Activated T-cell treated with anti-CD3 and anti-CD28 coated beads, Interleukin-2, amount 50 U/mL, for 4 hours (primary cell): ENCODE measurements at regions not wholly inside any gene's neighbourhood (a gene's known extent, or its start where the extent isn't known, plus 50 kb on each side); places are given as distances from the start of the nearest gene placed in this dataset.
"Not testable (repeated sequence)": the region's sequence is repeated elsewhere in the genome, so short reads cannot be mapped to it uniquely, and the experiment has no call there.

Source experiments
- ATAC-seq, 2 donors: fragments of 200-7000 bp; cut with Tn5 transposase; one replicate each; pipeline ENCODE4 v1.10.0; 2021
- DNase-seq: peaks from one replicate; pipeline ENCODE4 v3.0.0-alpha.2; 2020
- H3K27me3 Mint-ChIP-seq: one replicate; pipeline ENCODE4 v1.8.0; 2021; ENCODE audit warnings: low read depth, mixed read lengths
- H3K36me3 Mint-ChIP-seq: one replicate; pipeline ENCODE4 v1.8.0; 2022; ENCODE audit warnings: mixed read lengths; ENCODE audit not compliant: insufficient read depth
- H3K4me1 Mint-ChIP-seq: one replicate; pipeline ENCODE4 v1.8.0; 2021; ENCODE audit warnings: low read depth, mixed read lengths
- H3K4me3 Mint-ChIP-seq: one replicate; pipeline ENCODE4 v1.8.0; 2021; ENCODE audit warnings: mild to moderate bottlenecking, moderate library complexity, mixed read lengths
- H3K9me3 Mint-ChIP-seq: one replicate; pipeline ENCODE4 v1.8.0; 2021; ENCODE audit warnings: mixed read lengths

- Mint-ChIP-seq H3K4me1 (no peaks in the 10 kb centered on the region), H3K4me3 (no peak overlapping the region), H3K27me3 (no peaks in the 10 kb centered on the region), H3K9me3 (peaks cover 4% of the 10 kb centered on the region), H3K36me3 (no peaks in the 10 kb centered on the region)
- no peak for DNase-seq
- no peak for ATAC-seq
Measured at GRCh38 chr1:95497566-95497965, 263.6 kb downstream of the RWDD3 start.

GRCh38 chr1:95503278-95504030 lies 269.4 kb downstream of the RWDD3 start:
- ATAC-seq, result no peak
- no peak for DNase-seq
- Mint-ChIP-seq H3K36me3 (no peaks in the 10 kb centered on the region), H3K4me1 (no peaks in the 10 kb centered on the region), H3K4me3 (no peak overlapping the region), H3K9me3 (peaks cover 9% of the 10 kb centered on the region), H3K27me3 (no peaks in the 10 kb centered on the region)

GRCh38 chr1:95504321-95504720 lies 270.3 kb downstream of the RWDD3 start:
- no peaks in the 10 kb centered on the region for H3K36me3 Mint-ChIP-seq
- H3K4me1 Mint-ChIP-seq, result no peaks in the 10 kb centered on the region
- DNase-seq, result no peak
- H3K9me3 Mint-ChIP-seq, result peaks cover 7% of the 10 kb centered on the region
- no peak overlapping the region for H3K4me3 Mint-ChIP-seq
- H3K27me3 Mint-ChIP-seq, result no peaks in the 10 kb centered on the region
- ATAC-seq, result no peak

GRCh38 chr1:95506736-95507414 lies 272.9 kb downstream of the RWDD3 start:
- Mint-ChIP-seq H3K36me3 (no peaks in the 10 kb centered on the region), H3K9me3 (peaks cover 10% of the 10 kb centered on the region), H3K4me1 (no peaks in the 10 kb centered on the region), H3K27me3 (no peaks in the 10 kb centered on the region), H3K4me3 (no peak overlapping the region)
- no peak for DNase-seq
- no peak for ATAC-seq

- Mint-ChIP-seq H3K27me3 (no peaks in the 10 kb centered on the region), H3K4me3 (no peak overlapping the region), H3K4me1 (no peaks in the 10 kb centered on the region), H3K36me3 (no peaks in the 10 kb centered on the region), H3K9me3 (peaks cover 6% of the 10 kb centered on the region)
- DNase-seq (no peak), ATAC-seq (no peak)
Measured at GRCh38 chr1:95509989-95510388, 276.0 kb downstream of the RWDD3 start.

GRCh38 chr1:95512925-95513324 lies 278.9 kb downstream of the RWDD3 start:
- DNase-seq (no peak), ATAC-seq (no peak)
- Mint-ChIP-seq H3K4me1 (no peaks in the 10 kb centered on the region), H3K9me3 (peaks cover 13% of the 10 kb centered on the region), H3K36me3 (no peaks in the 10 kb centered on the region), H3K27me3 (no peaks in the 10 kb centered on the region), H3K4me3 (no peak overlapping the region)

- Mint-ChIP-seq H3K4me1 (no peaks in the 10 kb centered on the region), H3K36me3 (no peaks in the 10 kb centered on the region), H3K9me3 (peaks cover 10% of the 10 kb centered on the region), H3K4me3 (no peak overlapping the region), H3K27me3 (no peaks in the 10 kb centered on the region)
- ATAC-seq (no peak), DNase-seq (no peak)
Measured at GRCh38 chr1:95517506-95517905, 283.5 kb downstream of the RWDD3 start.

GRCh38 chr1:95518310-95518709 lies 284.3 kb downstream of the RWDD3 start:
- Mint-ChIP-seq H3K4me3 (no peak overlapping the region), H3K4me1 (no peaks in the 10 kb centered on the region), H3K36me3 (no peaks in the 10 kb centered on the region), H3K27me3 (no peaks in the 10 kb centered on the region), H3K9me3 (peaks cover 15% of the 10 kb centered on the region)
- ATAC-seq (no peak), DNase-seq (no peak)

GRCh38 chr1:95520390-95520789 lies 286.4 kb downstream of the RWDD3 start:
- no peaks in the 10 kb centered on the region for H3K36me3 Mint-ChIP-seq
- ATAC-seq (no peak), DNase-seq (no peak)
- H3K27me3 Mint-ChIP-seq, result no peaks in the 10 kb centered on the region
- peaks cover 24% of the 10 kb centered on the region for H3K9me3 Mint-ChIP-seq
- H3K4me1 Mint-ChIP-seq, result no peaks in the 10 kb centered on the region
- no peak overlapping the region for H3K4me3 Mint-ChIP-seq

- H3K27me3 Mint-ChIP-seq, result no peaks in the 10 kb centered on the region
- H3K4me3 Mint-ChIP-seq, result no peak overlapping the region
- peaks cover 12% of the 10 kb centered on the region for H3K9me3 Mint-ChIP-seq
- ATAC-seq, result no peak
- H3K4me1 Mint-ChIP-seq, result no peaks in the 10 kb centered on the region
- no peak for DNase-seq
- no peaks in the 10 kb centered on the region for H3K36me3 Mint-ChIP-seq
Measured at GRCh38 chr1:95532335-95532734, 298.3 kb downstream of the RWDD3 start.

- no peaks in the 10 kb centered on the region for H3K4me1 Mint-ChIP-seq
- peaks cover 5% of the 10 kb centered on the region for H3K9me3 Mint-ChIP-seq
- no peak for ATAC-seq
- H3K36me3 Mint-ChIP-seq, result no peaks in the 10 kb centered on the region
- no peak overlapping the region for H3K4me3 Mint-ChIP-seq
- no peaks in the 10 kb centered on the region for H3K27me3 Mint-ChIP-seq
- DNase-seq, result no peak
Measured at GRCh38 chr1:95534985-95535384, 301.0 kb downstream of the RWDD3 start.

- ATAC-seq, result no peak
- H3K4me1 Mint-ChIP-seq, result no peaks in the 10 kb centered on the region
- no peak for DNase-seq
- peaks cover 5% of the 10 kb centered on the region for H3K9me3 Mint-ChIP-seq
- H3K4me3 Mint-ChIP-seq, result no peak overlapping the region
- no peaks in the 10 kb centered on the region for H3K36me3 Mint-ChIP-seq
- no peaks in the 10 kb centered on the region for H3K27me3 Mint-ChIP-seq
Measured at GRCh38 chr1:95535614-95536013, 301.6 kb downstream of the RWDD3 start.

GRCh38 chr1:95536501-95536900 lies 302.5 kb downstream of the RWDD3 start:
- Mint-ChIP-seq H3K4me3 (no peak overlapping the region), H3K36me3 (no peaks in the 10 kb centered on the region), H3K4me1 (no peaks in the 10 kb centered on the region), H3K27me3 (no peaks in the 10 kb centered on the region), H3K9me3 (peaks cover under 1% of the 10 kb centered on the region)
- DNase-seq, result no peak
- ATAC-seq, result no peak

- no peak for ATAC-seq
- Mint-ChIP-seq H3K27me3 (no peaks in the 10 kb centered on the region), H3K4me3 (no peak overlapping the region)
Measured at GRCh38 chr1:95537176-95537575, 303.2 kb downstream of the RWDD3 start.

GRCh38 chr1:95538242-95538641 lies 304.2 kb downstream of the RWDD3 start:
- H3K4me3 Mint-ChIP-seq, ATAC-seq, H3K27me3 Mint-ChIP-seq, H3K9me3 Mint-ChIP-seq, H3K36me3 Mint-ChIP-seq, DNase-seq, H3K4me1 Mint-ChIP-seq: not testable (repeated sequence)

More at GRCh38 chr1:95537176-95537575, 303.2 kb downstream of the RWDD3 start:
- Mint-ChIP-seq H3K9me3 (no peaks in the 10 kb centered on the region), H3K4me1 (no peaks in the 10 kb centered on the region), H3K36me3 (no peaks in the 10 kb centered on the region)
- no peak for DNase-seq
